ENCODE measurements at regions not wholly inside any gene's neighbourhood (a gene's known extent, or its start where the extent isn't known, plus 50 kb on each side); places are given as distances from the start of the nearest gene placed in this dataset.
"Not testable (repeated sequence)": the region's sequence is repeated elsewhere in the genome, so short reads cannot be mapped to it uniquely, and the experiment has no call there.

- no peaks in the 10 kb centered on the region for H3K9me1 ChIP-seq (replicated peaks; ENCODE audit: control insufficient read depth, extremely low read depth, insufficient read depth, low read length)
- ChIA-PET CTCF (no interaction called here), POLR2A (no interaction called here)
- intact Hi-C loops (cut with micrococcal nuclease) (no loop called here), dilution Hi-C loops (cut with MboI; ENCODE audit: extremely low pct_ligation_motif_present, low sequenced_read_pairs) (no loop called here)
- no peaks in the 10 kb centered on the region for H3K9me3 ChIP-seq (replicated peaks; ENCODE audit: control insufficient read depth, insufficient read depth, low read length)
- H3K4me2 ChIP-seq (ENCODE audit: insufficient read depth, low read length) = no peak overlapping the region
- H3K4me3 ChIP-seq (replicated peaks in 1 of 3; ENCODE audit: insufficient read depth in 1 of 3, low read depth in 1 of 3, low read length in 3 of 3) = no peak overlapping the region
- no peaks in the 10 kb centered on the region for H3K4me1 ChIP-seq (ENCODE audit: control insufficient read depth, extremely low read depth, insufficient read depth, low read length)
- DNase-seq (ENCODE audit: low read depth, low spot score) = no peak
- FAIRE-seq = no peak
- no peak overlapping the region for H3K27ac ChIP-seq (ENCODE audit: insufficient read depth, low read depth, low read length)
- no peaks in the 10 kb centered on the region for H3K27me3 ChIP-seq (ENCODE audit: control insufficient read depth in 2 of 2, insufficient read depth in 2 of 2, low read length in 2 of 2)
- no TSS peak for BruUV-seq (replicated peaks)
- H2AFZ ChIP-seq (ENCODE audit: low read depth, low read length) = no peak overlapping the region
- no peaks in the 10 kb centered on the region for H3K36me3 ChIP-seq (ENCODE audit: control insufficient read depth in 2 of 2, extremely low read depth in 1 of 2, insufficient read depth in 2 of 2, low read length in 2 of 2)
- TF ChIP-seq EZH2 (IDR thresholded peaks at IDR 0.05; ENCODE audit: borderline replicate concordance, low read depth, low read length, severe bottlenecking) = no peak
- TF ChIP-seq POLR2AphosphoS5 (IDR thresholded peaks at IDR 0.05; ENCODE audit: insufficient read depth, low read depth, low read length) = no peak
- TF ChIP-seq CTCF (IDR thresholded peaks at IDR 0.05; ENCODE audit: extremely low read depth in 1 of 2, insufficient read depth in 1 of 2, low read depth in 1 of 2, low read length in 2 of 2) = no peak
- no peak for TF ChIP-seq MYC (IDR thresholded peaks at IDR 0.05; ENCODE audit: low read depth, low read length)
- TF ChIP-seq FOS (IDR thresholded peaks at IDR 0.05; ENCODE audit: borderline replicate concordance, insufficient read depth, low read length) = no peak
- no peak for TF ChIP-seq GATA2 (IDR thresholded peaks at IDR 0.05; ENCODE audit: insufficient read depth, insufficient read length, low read depth, low read length)
- no peak for TF ChIP-seq POLR2A (IDR thresholded peaks at IDR 0.05; ENCODE audit: low read depth, low read length)
- TF ChIP-seq MAX (IDR thresholded peaks at IDR 0.05; ENCODE audit: insufficient read depth, insufficient read length) = no peak
- TF ChIP-seq JUN (IDR thresholded peaks at IDR 0.05; ENCODE audit: borderline replicate concordance, insufficient read depth, insufficient read length, low read depth) = no peak
- H3K9ac ChIP-seq (replicated peaks; ENCODE audit: extremely low read depth, insufficient read depth, low read length) = no peak overlapping the region
- H4K20me1 ChIP-seq (replicated peaks; ENCODE audit: control insufficient read depth, extremely low read depth, insufficient read depth, low read length) = no peaks in the 10 kb centered on the region
- no peaks in the 10 kb centered on the region for H3K79me2 ChIP-seq (ENCODE audit: control insufficient read depth, insufficient read depth, low read length)
These were observed 163.1 kb upstream of the GRIK3 start for GRCh38 chr1:37197411-37197810.

- H3K79me2 ChIP-seq (ENCODE audit: control insufficient read depth, insufficient read depth, low read length); H3K4me2 ChIP-seq (ENCODE audit: insufficient read depth, low read length); FAIRE-seq; H3K27ac ChIP-seq (ENCODE audit: insufficient read depth, low read depth, low read length); H3K27me3 ChIP-seq (ENCODE audit: control insufficient read depth in 2 of 2, insufficient read depth in 2 of 2, low read length in 2 of 2); H3K4me3 ChIP-seq (replicated peaks in 1 of 3; ENCODE audit: insufficient read depth in 1 of 3, low read depth in 1 of 3, low read length in 3 of 3); H4K20me1 ChIP-seq (replicated peaks; ENCODE audit: control insufficient read depth, extremely low read depth, insufficient read depth, low read length); dilution Hi-C loops (cut with MboI; ENCODE audit: extremely low pct_ligation_motif_present, low sequenced_read_pairs); BruUV-seq (replicated peaks); H3K9ac ChIP-seq (replicated peaks; ENCODE audit: extremely low read depth, insufficient read depth, low read length); H3K9me3 ChIP-seq (replicated peaks; ENCODE audit: control insufficient read depth, insufficient read depth, low read length); DNase-seq (ENCODE audit: low read depth, low spot score); H2AFZ ChIP-seq (ENCODE audit: low read depth, low read length); H3K4me1 ChIP-seq (ENCODE audit: control insufficient read depth, extremely low read depth, insufficient read depth, low read length); H3K36me3 ChIP-seq (ENCODE audit: control insufficient read depth in 2 of 2, extremely low read depth in 1 of 2, insufficient read depth in 2 of 2, low read length in 2 of 2); H3K9me1 ChIP-seq (replicated peaks; ENCODE audit: control insufficient read depth, extremely low read depth, insufficient read depth, low read length); intact Hi-C loops (cut with micrococcal nuclease); POLR2A ChIA-PET: not testable (repeated sequence)
- CTCF ChIA-PET = interaction anchor here (0.6 kb wide), 2 partner anchors 14 to 190 kb away, joined by 3 to 4 read pairs; no protein-coding TSS in a partner anchor
These were observed 180.0 kb upstream of the GRIK3 start for GRCh38 chr1:37214305-37214704.

Measured in endothelial cell of umbilical vein (primary cell).